ENCODE measurements at regions not wholly inside any gene's neighbourhood (a gene's known extent, or its start where the extent isn't known, plus 50 kb on each side); places are given as distances from the start of the nearest gene placed in this dataset.

DNA sequence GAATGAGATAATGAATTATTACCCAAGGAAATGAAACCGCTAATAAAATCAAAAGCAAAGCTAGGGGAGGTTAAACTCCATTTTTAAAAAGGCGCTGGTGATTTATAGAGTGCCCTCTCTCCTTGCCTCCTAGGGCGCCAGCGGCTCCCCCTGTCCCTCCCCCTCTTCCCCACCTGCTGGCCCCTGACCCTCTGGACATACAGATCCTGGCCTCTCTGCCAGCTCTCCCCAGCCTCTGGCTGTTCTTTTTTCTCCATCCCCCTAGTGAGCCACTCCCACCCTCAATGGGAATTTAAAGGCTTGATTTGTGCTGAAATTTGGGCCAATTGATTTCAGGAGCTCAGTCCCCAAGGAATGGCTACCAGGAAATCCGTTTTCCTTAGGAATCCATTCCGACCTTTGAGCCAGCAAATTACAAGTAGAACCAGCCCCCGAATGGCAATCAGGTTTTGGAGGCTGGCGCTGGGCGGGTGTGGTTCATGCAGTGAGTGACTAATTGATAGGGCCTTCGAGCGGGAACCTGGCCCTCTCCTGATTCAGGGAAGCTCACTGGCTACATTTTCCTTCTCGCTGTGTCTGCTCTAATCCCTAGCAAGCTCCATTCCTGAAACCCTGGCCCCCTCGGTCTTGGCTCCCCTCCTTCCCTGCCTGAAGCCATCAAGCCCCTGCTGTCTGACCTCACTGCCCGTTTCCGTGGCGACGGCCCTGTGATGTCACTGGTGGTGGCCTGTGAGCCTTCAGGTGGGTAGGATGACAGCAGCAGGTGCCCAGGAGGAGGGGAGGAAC is 141.9 kb upstream of the SDK2 start:
- no peak for DNase-seq

GRCh38 chr17:73787076-73788059 is 143.1 kb upstream of the SDK2 start:
- DNase-seq = no peak

DNA sequence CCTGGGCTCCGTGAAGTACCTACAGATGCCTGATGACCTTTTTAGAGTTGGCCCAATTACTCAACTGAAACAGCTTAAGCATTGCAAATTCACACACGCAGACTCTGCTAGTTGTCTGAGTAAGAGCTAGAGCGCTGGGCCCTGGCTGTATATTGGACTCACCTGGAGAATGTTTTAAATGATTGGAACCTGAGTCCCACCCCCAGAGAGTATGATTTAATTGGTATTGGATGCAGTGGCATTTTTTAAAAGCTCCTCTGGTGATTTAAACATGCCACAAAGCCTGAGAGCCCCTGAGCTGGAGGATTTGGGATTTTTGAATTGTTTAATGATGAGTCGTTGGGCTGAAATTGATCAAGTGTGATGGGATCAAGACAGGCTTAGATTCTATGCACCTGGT is 143.9 kb upstream of the SDK2 start:
- no peak for DNase-seq

DNA sequence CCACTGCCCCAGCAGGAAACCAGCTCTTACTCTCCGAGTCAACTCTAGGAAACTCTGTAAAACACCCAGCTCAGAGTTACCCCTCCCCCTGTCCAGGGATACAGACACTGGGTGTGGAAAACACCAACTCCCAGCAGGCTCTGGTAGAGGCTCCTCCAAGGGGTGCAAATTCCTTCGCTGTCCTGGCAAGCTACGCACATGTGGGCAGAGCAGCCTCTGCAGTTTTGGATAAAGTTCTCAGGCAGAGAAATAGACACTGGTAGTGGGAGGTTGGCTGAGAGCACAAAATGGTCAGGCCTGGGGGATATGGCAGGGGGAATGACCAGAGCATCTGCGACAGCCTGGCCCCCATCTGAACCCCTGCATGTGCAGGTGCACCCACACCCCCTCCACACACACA is 146.9 kb upstream of the SDK2 start:
- no peak for DNase-seq

DNA sequence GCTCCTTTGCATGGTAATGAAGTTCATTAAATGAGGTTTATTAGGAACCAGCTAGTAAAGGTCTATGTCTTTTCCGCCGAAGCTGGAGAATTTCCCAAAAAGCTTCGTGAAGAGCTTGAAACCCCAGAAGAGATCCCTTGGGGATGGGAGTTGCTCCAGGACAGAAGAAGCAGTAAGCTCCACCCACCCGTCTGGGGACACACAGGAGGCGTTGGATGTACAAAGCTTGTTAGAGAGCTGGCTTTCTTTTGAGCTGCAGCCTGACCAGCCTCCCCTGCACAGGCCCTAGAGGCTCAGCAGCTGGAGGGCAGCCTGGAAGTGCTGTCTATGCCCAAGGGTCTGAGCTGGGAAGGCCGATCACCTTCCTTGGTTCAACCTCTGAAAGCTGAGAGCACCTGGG is 147.4 kb upstream of the SDK2 start:
- DNase-seq = no peak

DNA sequence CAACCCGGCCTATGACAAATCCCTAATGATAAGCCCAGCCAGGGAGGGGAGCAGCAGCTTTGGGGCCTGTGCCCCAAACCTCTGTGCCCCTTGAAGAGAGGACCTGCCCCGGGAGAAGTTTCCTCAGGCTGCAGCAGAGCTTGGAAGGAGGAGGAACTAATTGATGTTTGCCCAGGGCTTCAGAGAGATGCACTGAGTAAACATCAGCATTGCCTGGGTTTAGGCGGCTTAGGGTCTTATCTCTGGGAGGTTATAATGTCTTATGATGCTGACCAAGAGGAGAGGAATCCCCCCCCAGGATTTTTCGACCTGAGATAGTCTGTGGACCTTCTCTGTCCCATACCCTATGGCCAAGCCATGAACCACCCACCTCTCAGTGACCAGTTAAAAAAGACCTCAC is 148.7 kb upstream of the SDK2 start:
- no peak for DNase-seq

GRCh38 chr17:73794336-73794735 is 150.1 kb upstream of the SDK2 start:
- no peak for DNase-seq

GRCh38 chr17:73795730-73796129 is 151.5 kb upstream of the SDK2 start:
- DNase-seq = no peak

DNA sequence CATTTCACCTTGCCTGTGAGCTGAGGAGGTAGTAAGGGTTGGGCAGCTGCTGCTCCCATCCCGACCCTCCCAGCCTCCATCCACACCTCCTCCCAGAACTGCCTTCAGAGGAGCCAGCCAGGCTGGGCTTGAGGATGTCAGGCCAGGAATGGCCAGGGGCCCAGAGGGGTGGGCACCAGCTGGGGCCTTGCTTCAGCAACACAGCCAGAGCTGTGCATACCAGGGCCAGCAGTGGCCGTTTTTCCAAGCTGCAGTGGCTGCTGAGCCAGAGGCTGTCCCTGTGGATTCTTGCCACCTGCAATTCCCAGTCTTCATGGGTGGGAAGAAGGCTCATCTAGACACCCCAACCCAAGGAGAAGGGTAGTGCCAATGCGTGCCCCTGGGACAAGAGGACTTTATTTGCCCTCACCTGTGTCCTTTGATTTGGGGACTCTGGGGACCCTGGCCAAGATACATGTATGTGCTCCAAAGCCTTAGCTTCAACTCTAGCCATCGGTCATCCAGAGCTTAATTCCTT is 153.4 kb upstream of the SDK2 start:
- no peak for DNase-seq

- no peak for DNase-seq
Measured at GRCh38 chr17:73798111-73798748, 154.0 kb upstream of the SDK2 start.

DNA sequence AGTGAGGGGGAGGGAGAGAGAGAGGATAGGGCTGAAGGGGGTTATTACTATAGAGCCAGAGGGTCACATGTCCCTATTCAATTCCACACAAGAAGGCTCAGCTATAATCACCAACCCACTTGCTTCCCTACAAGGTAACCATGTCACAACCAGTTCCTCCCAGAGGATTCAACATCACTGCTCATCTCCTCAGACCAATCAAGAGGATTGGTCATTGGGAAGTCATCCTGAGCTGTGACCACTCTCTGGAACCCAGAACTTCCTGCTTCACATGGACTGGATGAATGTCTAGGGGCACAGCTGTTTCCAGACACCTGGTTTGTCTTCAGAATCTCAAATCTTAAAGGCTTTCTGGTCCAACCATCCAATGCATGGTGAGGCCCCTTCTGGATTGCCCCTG is 154.9 kb upstream of the SDK2 start:
- DNase-seq = no peak

DNA sequence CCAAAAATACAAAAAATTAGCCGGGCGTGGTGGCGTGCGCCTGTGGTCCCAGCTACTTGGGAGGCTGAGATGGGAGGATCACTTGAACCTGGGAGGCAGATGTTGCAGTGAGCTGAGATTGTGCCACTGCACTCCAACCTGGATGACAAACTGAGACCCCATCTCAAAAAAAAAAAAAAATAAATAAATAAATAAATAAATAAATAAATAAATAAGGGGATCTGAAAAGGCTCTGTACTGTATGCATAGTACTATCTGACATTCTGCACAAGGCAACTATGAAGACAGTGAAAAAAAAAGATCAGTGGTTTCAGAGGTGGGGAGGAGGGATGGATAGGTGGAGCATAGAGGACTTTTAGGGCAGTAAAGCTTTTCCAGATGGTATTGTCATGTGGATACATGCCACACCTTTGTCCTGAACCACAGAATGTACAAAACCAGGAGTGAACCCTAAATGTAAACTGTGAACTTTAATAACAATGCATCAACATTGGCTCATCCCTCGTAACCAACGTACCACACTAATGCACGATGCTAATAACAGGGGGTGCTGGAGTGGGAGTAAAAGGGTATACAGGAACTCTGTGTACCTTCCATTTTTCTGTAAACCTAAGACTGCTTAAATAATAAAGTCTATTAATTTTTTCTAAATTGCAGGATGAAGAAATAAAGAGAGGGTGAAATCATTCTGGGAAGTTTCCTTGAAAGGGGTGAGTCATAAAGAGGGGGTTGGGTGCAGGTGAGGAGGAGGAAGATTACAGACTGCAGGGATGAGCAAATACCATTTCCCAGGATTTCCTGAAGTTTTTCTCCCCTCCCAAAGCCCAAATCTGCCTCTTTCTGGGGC is 155.8 kb upstream of the SDK2 start:
- DNase-seq = no peak

GRCh38 chr17:73800893-73801292 is 156.6 kb upstream of the SDK2 start:
- no peak for DNase-seq

DNA sequence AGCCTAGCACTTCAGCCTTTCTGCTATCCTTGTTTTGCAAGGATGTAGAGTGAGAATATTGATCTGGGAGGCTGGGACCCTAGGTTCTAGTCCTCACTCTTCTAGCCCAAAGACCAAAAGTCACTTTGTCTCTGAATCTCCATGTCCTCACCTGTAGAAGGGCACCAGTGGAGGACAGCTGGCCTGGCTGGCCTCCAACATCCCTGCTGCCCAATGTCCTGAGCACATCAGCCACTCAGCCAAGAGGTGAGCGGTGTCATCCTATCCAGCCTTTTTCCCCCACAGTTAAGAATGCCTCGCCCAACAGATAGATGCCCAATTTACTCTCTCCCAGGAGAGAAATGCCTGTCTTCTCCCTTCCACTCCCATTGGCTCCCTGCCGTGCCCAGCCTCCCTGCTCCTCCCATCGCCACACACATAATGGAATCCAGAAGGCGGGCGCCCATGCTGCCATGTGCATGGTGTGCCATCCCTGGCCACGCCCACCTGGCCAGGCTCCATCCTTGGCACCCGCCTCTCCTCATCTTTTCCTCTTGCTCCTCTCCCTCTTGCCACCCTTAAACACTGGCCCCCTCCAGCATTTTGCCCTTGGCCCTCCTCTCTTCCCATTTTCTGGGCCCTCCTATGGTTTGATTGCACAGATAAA is 157.3 kb upstream of the SDK2 start:
- no peak for DNase-seq

GRCh38 chr17:73802314-73802713 is 158.1 kb upstream of the SDK2 start:
- no peak for DNase-seq

GRCh38 chr17:73802871-73803270 is 158.6 kb upstream of the SDK2 start:
- DNase-seq = no peak

GRCh38 chr17:73803964-73804435 is 159.8 kb upstream of the SDK2 start:
- no peak for DNase-seq

DNA sequence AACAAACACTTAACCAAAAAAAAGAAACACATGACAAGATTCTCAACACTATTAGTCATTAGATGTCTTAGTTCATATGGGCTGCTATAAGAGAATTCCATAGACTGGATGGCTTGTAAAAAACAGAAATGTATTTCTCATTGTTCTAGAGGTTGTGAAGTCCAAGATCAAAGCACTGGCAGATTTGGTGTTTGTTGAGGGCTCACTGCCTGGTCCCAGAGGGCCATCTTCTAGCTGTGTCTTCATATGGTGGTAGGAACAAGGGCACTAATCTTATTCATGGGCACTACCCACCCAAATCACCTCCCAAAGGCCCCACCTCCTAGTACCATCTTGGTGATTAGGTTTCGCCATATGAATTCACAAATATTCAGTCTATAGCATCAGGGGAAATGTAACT is 162.5 kb upstream of the SDK2 start:
- no peak for DNase-seq

DNA sequence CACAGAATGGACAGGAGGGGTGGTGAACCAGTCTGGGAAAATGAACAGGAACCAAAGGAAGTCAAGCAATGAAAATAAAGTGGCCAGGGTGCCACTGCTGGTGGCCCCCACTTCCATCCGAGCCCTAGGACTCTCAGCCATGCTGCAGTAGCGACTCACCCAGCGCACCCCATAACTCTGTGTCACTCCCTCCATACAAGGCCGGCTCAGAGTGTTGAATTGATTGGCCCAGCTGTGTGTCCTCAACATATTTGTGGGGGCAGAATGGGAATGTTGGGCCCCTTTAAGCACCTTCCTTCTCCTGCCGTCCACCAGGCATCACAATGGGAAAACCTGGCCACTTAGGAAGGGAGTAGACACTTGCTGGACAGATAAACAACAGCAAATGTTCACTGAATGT is 169.0 kb upstream of the SDK2 start:
- DNase-seq = no peak

DNA sequence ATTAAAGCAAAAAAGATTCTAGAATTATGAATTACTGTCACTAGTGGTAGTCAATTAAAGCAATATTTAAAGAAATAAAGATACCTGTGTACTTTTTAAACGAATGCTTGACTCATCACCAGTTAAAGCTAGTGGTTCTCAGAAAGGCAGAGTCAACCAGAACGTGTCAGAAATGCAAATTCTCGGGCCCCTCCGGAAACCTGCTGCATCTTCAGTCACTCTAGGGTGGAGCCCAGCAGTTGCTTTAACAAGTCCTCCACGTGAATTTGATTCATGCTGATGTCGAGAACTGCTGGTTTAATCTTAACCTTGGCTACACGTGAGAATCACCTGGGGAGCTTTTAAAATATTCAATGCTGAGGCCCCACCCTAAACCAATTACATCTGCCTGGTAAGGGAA is 169.8 kb upstream of the SDK2 start:
- DNase-seq = no peak

- DNase-seq = no peak
Measured at GRCh38 chr17:73815474-73815873, 171.2 kb upstream of the SDK2 start.
